GM06990 (cell line): ENCODE measurements at regions not wholly inside any gene's neighbourhood (a gene's known extent, or its start where the extent isn't known, plus 50 kb on each side); places are given as distances from the start of the nearest gene placed in this dataset.

Experiments used
- DNase-seq: peaks from one replicate; pipeline ENCODE4 v3.0.0-alpha.2; 2011; ENCODE audit not compliant: insufficient read length; ENCODE audit errors: extremely low read depth
- H3K27me3 ChIP-seq: replicated peaks from 2 replicates; pipeline ENCODE4 v1.6.0; 2011; ENCODE audit warnings: low read length; ENCODE audit not compliant: control insufficient read depth, insufficient read depth
- H3K36me3 ChIP-seq: 2 replicates; pipeline ENCODE4 v1.5.1; 2011; ENCODE audit warnings: low read length; ENCODE audit not compliant: control insufficient read depth, insufficient read depth
- H3K4me3 ChIP-seq: replicated peaks from 2 replicates; pipeline ENCODE4 v1.5.1; 2011; ENCODE audit warnings: low read depth, mild to moderate bottlenecking, control low read depth, low read length
- CTCF ChIP-seq: IDR thresholded peaks from 2 replicates; pipeline ENCODE4 v1.5.1; 2011; ENCODE audit warnings: low read length, control low read depth, mild to moderate bottlenecking, inconsistent platforms; ENCODE audit not compliant: insufficient read depth, poor library complexity, severe bottlenecking

GRCh38 chr5:15073453-15073852, 201.9 kb upstream of the ANKH start:
- H3K4me3 ChIP-seq: no peak overlapping the region
- no peaks in the 10 kb centered on the region for H3K36me3 ChIP-seq
- no peaks in the 10 kb centered on the region for H3K27me3 ChIP-seq
- DNase-seq: no peak
- no peak for TF ChIP-seq CTCF

- H3K36me3 ChIP-seq: no peaks in the 10 kb centered on the region
- TF ChIP-seq CTCF: no peak
- no peaks in the 10 kb centered on the region for H3K27me3 ChIP-seq
- no peak overlapping the region for H3K4me3 ChIP-seq
- DNase-seq: no peak
Observed at GRCh38 chr5:15070907-15071306, 199.3 kb upstream of the ANKH start.

- H3K36me3 ChIP-seq: no peaks in the 10 kb centered on the region
- TF ChIP-seq CTCF: no peak
- no peak overlapping the region for H3K4me3 ChIP-seq
- no peaks in the 10 kb centered on the region for H3K27me3 ChIP-seq
- no peak for DNase-seq
Observed at GRCh38 chr5:15069407-15069905, 197.9 kb upstream of the ANKH start.

- DNase-seq: no peak
- no peak overlapping the region for H3K4me3 ChIP-seq
- TF ChIP-seq CTCF: no peak
Observed at GRCh38 chr5:15065091-15065490, 193.5 kb upstream of the ANKH start.

GRCh38 chr5:15064396-15064795, 192.8 kb upstream of the ANKH start:
- no peak for TF ChIP-seq CTCF
- Histone ChIP-seq H3K27me3 (no peaks in the 10 kb centered on the region), H3K36me3 (no peaks in the 10 kb centered on the region), H3K4me3 (no peak overlapping the region)
- no peak for DNase-seq

More at GRCh38 chr5:15065091-15065490, 193.5 kb upstream of the ANKH start:
- Histone ChIP-seq H3K36me3 (no peaks in the 10 kb centered on the region), H3K27me3 (no peaks in the 10 kb centered on the region)

GRCh38 chr5:15056988-15057592, 185.5 kb upstream of the ANKH start:
- no peaks in the 10 kb centered on the region for H3K27me3 ChIP-seq
- H3K36me3 ChIP-seq: no peaks in the 10 kb centered on the region
- TF ChIP-seq CTCF: no peak
- no peak overlapping the region for H3K4me3 ChIP-seq
- no peak for DNase-seq
